SK-N-SH treated with all-trans-retinoic acid at 6 μM for 48 hours (cell line): ENCODE measurements at regions not wholly inside any gene's neighbourhood (a gene's known extent, or its start where the extent isn't known, plus 50 kb on each side); places are given as distances from the start of the nearest gene placed in this dataset.
"Not testable (repeated sequence)": the region's sequence is repeated elsewhere in the genome, so short reads cannot be mapped to it uniquely, and the experiment has no call there.

Experiments used
- ATAC-seq: fragments of 200-7000 bp; cut with Tn5 transposase; 3 replicates; pipeline ENCODE4 v1.9.1; 2020; ENCODE audit warnings: mild to moderate bottlenecking, moderate library complexity
- ARNTL ChIP-seq: fragments of 450-650 bp; formaldehyde crosslinking; IDR thresholded peaks from 2 replicates; pipeline ENCODE4 v1.5.0; 2020; ENCODE audit warnings: low read depth, mild to moderate bottlenecking, moderate library complexity, borderline replicate concordance
- BACH2 ChIP-seq: fragments of 250-450 bp; sonication (Bioruptor Pico); IDR thresholded peaks from 2 replicates; pipeline ENCODE4 v1.9.0; 2021; ENCODE audit warnings: mild to moderate bottlenecking, borderline replicate concordance
- GLIS3 ChIP-seq: fragments of 250-450 bp; sonication (Bioruptor Pico); IDR thresholded peaks from 2 replicates; pipeline ENCODE4 v1.5.0; 2020; ENCODE audit warnings: mild to moderate bottlenecking, moderate library complexity
- ISL1 ChIP-seq: fragments of 250-450 bp; sonication (Bioruptor Pico); IDR thresholded peaks from 2 replicates; pipeline ENCODE4 v2.1.2; 2022; ENCODE audit warnings: mild to moderate bottlenecking, moderate library complexity
- PPARA ChIP-seq: fragments of 250-450 bp; sonication (Bioruptor Pico); IDR thresholded peaks from 2 replicates; pipeline ENCODE4 v1.5.0; 2020; ENCODE audit warnings: mild to moderate bottlenecking, borderline replicate concordance
- SNAI2 ChIP-seq: fragments of 250-450 bp; sonication (Bioruptor Pico); IDR thresholded peaks from 2 replicates; pipeline ENCODE4 v1.5.0; 2020; ENCODE audit warnings: mild to moderate bottlenecking, moderate library complexity
- TCF4 ChIP-seq: fragments of 250-450 bp; sonication (Bioruptor Pico); IDR thresholded peaks from 2 replicates; pipeline ENCODE4 v1.8.0; 2021; ENCODE audit warnings: mild to moderate bottlenecking, moderate library complexity, borderline replicate concordance
- TOX ChIP-seq: fragments of 250-450 bp; sonication (Bioruptor Pico); IDR thresholded peaks from 2 replicates; pipeline ENCODE4 v1.8.0; 2021; ENCODE audit warnings: mild to moderate bottlenecking, moderate library complexity, borderline replicate concordance
- ZFP3 ChIP-seq: fragments of 250-450 bp; sonication (Bioruptor Pico); IDR thresholded peaks from 2 replicates; pipeline ENCODE4 v1.5.0; 2020; ENCODE audit warnings: mild to moderate bottlenecking, moderate library complexity
- ZFP30 ChIP-seq: fragments of 450-650 bp; formaldehyde crosslinking; IDR thresholded peaks from 2 replicates; pipeline ENCODE4 v1.5.0; 2022; ENCODE audit warnings: mild to moderate bottlenecking, moderate library complexity
- ZNF565 ChIP-seq: fragments of 450-650 bp; formaldehyde crosslinking; conservative IDR thresholded peaks from 2 replicates; pipeline ENCODE4 v1.5.0; 2020; ENCODE audit warnings: low read depth, mild to moderate bottlenecking, moderate library complexity
- ZNF8 ChIP-seq: fragments of 450-650 bp; formaldehyde crosslinking; IDR thresholded peaks from 2 replicates; pipeline ENCODE4 v1.5.0; 2020; ENCODE audit warnings: mild to moderate bottlenecking, moderate library complexity
- TF ChIP-seq, protein P1 (sequence below): fragments of 250-450 bp; sonication (Bioruptor Pico); IDR thresholded peaks from 2 replicates; pipeline ENCODE4 v1.5.1; 2020; ENCODE audit warnings: low read depth, mild to moderate bottlenecking, moderate library complexity
- TF ChIP-seq, protein P2 (sequence below): fragments of 250-450 bp; sonication (Bioruptor Pico); IDR thresholded peaks from 2 replicates; pipeline ENCODE4 v1.5.1; 2021; ENCODE audit warnings: mild to moderate bottlenecking, moderate library complexity
- TF ChIP-seq, protein P3 (sequence below): fragments of 250-450 bp; sonication (Bioruptor Pico); IDR thresholded peaks from 2 replicates; pipeline ENCODE4 v1.8.0; 2021; ENCODE audit warnings: low read depth, mild to moderate bottlenecking, moderate library complexity, borderline replicate concordance
- TF ChIP-seq, protein P4 (sequence below): fragments of 250-450 bp; sonication (Bioruptor Pico); IDR thresholded peaks from 2 replicates; pipeline ENCODE4 v1.5.0; 2020; ENCODE audit warnings: mild to moderate bottlenecking, moderate library complexity
- TF ChIP-seq, protein P5 (sequence below): fragments of 250-450 bp; sonication (Bioruptor Pico); IDR thresholded peaks from 2 replicates; pipeline ENCODE4 v1.8.0; 2020; ENCODE audit warnings: mild to moderate bottlenecking, moderate library complexity, borderline replicate concordance

DNA sequence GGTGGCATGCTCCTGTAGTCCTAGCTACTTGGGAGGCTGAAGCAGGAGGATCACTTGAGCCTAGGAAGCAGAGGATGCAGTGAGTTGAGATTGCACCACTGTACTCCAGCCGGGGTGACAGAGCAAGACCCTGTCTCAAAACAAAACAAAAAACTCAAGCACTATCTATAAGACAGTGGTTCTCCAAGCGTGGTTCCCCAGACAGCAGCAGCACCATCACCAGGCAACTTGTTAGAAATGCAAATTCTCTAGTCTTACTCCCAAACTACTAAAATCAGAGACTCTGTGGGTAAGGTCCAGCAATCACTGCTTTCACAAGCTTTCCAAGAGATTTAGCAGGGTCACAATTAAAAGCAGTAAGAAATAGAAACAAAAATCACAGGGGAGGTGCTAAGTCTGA lies 177.0 kb upstream of the KCTD7 start:
- ATAC-seq, result not testable (repeated sequence)

DNA sequence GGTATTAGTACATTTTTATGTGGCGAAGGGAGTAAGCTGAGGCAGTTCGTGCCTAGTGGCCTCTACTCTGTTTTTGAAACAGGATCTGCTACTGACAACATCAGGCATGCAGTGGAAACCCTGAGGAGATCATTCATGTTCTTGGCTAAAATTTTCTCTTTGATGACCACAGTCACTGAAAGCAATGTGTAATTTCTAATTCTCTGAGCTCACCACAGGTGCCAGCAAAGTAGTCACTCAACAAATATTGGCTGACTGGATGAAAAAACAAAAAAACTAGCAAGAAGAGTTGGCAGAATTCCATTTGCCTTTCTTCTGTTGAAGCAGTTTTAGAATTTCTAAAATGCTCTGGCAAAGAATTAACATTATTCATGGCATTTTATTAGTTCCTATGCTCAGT lies 176.5 kb upstream of the KCTD7 start:
- ATAC-seq, result no peak
- TF ChIP-seq ZNF8 (CRISPR knock-in tag), result no peak
- no peak for TF ChIP-seq ISL1 (CRISPR knock-in tag)

DNA sequence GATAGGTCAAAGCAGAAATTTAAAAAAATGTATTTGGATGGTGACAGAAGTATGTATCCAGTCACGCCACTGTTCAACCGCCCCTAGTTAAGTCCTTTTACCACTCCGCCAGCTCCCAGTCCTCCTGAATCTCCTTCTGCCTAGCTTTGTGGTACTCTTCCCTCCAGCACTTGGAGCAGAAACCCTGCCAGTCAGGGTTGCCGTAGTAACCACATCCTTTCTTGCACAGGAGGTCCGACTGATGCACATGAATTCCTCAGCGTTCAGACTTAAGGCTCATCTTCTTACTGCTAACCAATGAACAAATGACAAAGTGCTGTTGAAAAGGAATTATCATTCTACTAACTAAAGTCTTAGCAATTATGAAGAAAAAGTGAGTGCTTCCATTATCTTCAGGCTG lies 175.3 kb upstream of the KCTD7 start:
- ATAC-seq, result no peak
- TF ChIP-seq BACH2 (CRISPR knock-in tag) (no peak), TCF4 (CRISPR knock-in tag) (no peak), ZFP3 (CRISPR knock-in tag) (no peak)
- TF ChIP-seq, protein P1, sequence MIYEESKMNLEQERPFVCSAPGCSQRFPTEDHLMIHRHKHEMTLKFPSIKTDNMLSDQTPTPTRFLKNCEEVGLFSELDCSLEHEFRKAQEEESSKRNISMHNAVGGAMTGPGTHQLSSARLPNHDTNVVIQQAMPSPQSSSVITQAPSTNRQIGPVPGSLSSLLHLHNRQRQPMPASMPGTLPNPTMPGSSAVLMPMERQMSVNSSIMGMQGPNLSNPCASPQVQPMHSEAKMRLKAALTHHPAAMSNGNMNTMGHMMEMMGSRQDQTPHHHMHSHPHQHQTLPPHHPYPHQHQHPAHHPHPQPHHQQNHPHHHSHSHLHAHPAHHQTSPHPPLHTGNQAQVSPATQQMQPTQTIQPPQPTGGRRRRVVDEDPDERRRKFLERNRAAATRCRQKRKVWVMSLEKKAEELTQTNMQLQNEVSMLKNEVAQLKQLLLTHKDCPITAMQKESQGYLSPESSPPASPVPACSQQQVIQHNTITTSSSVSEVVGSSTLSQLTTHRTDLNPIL (CRISPR knock-in tag), result no peak
- TF ChIP-seq, protein P2, sequence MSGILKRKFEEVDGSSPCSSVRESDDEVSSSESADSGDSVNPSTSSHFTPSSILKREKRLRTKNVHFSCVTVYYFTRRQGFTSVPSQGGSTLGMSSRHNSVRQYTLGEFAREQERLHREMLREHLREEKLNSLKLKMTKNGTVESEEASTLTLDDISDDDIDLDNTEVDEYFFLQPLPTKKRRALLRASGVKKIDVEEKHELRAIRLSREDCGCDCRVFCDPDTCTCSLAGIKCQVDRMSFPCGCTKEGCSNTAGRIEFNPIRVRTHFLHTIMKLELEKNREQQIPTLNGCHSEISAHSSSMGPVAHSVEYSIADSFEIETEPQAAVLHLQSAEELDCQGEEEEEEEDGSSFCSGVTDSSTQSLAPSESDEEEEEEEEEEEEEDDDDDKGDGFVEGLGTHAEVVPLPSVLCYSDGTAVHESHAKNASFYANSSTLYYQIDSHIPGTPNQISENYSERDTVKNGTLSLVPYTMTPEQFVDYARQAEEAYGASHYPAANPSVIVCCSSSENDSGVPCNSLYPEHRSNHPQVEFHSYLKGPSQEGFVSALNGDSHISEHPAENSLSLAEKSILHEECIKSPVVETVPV (CRISPR knock-in tag), result no peak
- TF ChIP-seq, protein P3, sequence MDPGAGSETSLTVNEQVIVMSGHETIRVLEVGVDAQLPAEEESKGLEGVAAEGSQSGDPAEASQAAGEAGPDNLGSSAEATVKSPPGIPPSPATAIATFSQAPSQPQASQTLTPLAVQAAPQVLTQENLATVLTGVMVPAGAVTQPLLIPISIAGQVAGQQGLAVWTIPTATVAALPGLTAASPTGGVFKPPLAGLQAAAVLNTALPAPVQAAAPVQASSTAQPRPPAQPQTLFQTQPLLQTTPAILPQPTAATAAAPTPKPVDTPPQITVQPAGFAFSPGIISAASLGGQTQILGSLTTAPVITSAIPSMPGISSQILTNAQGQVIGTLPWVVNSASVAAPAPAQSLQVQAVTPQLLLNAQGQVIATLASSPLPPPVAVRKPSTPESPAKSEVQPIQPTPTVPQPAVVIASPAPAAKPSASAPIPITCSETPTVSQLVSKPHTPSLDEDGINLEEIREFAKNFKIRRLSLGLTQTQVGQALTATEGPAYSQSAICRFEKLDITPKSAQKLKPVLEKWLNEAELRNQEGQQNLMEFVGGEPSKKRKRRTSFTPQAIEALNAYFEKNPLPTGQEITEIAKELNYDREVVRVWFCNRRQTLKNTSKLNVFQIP (CRISPR knock-in tag), result no peak

DNA sequence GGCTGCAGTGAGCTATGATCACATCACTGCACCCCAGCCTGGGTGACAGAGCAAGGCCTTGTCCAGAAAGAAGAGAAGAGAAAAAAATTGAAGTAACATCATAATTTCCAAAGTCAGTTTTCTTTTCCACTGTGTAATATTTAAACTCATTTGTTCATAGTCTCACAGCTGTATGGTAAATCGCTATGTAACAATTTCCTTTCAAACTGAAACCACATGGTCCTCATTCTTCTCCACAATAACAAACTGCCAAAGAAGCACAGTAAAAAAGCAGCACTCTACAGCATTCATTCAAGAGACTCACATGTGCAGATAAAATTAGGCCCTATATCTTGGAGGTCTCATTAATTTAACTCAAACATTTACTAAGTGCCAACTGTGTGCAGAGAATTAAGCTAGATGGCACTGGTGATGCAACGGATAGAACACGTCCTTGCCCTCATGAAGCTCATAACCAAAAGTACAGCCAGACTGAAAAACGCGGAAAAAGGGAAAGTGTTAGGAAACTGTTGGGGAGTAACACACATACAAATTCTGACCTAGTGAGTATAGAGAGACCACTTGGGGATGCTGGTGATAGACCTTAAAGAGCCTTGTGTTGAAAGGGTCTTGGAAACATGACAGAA lies 174.0 kb upstream of the KCTD7 start:
- no peak for ATAC-seq
- TF ChIP-seq ZFP3 (CRISPR knock-in tag) (no peak), SNAI2 (CRISPR knock-in tag) (no peak), ARNTL (CRISPR knock-in tag) (no peak), GLIS3 (no peak), BACH2 (CRISPR knock-in tag) (no peak), ISL1 (CRISPR knock-in tag) (no peak), PPARA (CRISPR knock-in tag) (no peak), ZFP30 (CRISPR knock-in tag) (no peak), ZNF565 (CRISPR knock-in tag) (no peak), TOX (CRISPR knock-in tag) (no peak), TCF4 (CRISPR knock-in tag) (no peak)
- TF ChIP-seq, protein P2 (CRISPR knock-in tag), result no peak
- TF ChIP-seq, protein P4, sequence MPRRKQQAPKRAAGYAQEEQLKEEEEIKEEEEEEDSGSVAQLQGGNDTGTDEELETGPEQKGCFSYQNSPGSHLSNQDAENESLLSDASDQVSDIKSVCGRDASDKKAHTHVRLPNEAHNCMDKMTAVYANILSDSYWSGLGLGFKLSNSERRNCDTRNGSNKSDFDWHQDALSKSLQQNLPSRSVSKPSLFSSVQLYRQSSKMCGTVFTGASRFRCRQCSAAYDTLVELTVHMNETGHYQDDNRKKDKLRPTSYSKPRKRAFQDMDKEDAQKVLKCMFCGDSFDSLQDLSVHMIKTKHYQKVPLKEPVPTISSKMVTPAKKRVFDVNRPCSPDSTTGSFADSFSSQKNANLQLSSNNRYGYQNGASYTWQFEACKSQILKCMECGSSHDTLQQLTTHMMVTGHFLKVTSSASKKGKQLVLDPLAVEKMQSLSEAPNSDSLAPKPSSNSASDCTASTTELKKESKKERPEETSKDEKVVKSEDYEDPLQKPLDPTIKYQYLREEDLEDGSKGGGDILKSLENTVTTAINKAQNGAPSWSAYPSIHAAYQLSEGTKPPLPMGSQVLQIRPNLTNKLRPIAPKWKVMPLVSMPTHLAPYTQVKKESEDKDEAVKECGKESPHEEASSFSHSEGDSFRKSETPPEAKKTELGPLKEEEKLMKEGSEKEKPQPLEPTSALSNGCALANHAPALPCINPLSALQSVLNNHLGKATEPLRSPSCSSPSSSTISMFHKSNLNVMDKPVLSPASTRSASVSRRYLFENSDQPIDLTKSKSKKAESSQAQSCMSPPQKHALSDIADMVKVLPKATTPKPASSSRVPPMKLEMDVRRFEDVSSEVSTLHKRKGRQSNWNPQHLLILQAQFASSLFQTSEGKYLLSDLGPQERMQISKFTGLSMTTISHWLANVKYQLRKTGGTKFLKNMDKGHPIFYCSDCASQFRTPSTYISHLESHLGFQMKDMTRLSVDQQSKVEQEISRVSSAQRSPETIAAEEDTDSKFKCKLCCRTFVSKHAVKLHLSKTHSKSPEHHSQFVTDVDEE, result no peak
- TF ChIP-seq, protein P3 (CRISPR knock-in tag), result no peak
- TF ChIP-seq, protein P5, sequence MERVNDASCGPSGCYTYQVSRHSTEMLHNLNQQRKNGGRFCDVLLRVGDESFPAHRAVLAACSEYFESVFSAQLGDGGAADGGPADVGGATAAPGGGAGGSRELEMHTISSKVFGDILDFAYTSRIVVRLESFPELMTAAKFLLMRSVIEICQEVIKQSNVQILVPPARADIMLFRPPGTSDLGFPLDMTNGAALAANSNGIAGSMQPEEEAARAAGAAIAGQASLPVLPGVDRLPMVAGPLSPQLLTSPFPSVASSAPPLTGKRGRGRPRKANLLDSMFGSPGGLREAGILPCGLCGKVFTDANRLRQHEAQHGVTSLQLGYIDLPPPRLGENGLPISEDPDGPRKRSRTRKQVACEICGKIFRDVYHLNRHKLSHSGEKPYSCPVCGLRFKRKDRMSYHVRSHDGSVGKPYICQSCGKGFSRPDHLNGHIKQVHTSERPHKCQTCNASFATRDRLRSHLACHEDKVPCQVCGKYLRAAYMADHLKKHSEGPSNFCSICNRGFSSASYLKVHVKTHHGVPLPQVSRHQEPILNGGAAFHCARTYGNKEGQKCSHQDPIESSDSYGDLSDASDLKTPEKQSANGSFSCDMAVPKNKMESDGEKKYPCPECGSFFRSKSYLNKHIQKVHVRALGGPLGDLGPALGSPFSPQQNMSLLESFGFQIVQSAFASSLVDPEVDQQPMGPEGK (CRISPR knock-in tag), result no peak

DNA sequence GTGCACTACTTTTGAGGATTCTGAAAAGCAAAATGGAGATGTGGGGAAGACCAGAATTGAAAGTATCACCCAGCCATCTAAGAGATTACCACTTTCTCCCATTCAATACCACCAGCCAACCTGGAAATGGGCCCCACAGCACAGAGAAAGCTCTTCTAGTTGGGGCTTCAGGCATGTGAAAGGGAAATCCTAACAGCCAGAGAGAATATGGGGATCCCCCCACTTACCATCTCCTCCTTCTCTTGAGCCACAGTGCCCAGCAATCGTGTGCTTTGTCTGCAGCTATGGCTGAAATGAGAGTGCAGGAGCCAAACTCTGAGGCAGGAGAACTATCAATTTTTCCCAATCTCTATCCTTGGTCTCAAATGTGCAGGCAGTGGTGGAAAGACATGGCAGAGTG lies 173.2 kb upstream of the KCTD7 start:
- not testable (repeated sequence) for ATAC-seq

DNA sequence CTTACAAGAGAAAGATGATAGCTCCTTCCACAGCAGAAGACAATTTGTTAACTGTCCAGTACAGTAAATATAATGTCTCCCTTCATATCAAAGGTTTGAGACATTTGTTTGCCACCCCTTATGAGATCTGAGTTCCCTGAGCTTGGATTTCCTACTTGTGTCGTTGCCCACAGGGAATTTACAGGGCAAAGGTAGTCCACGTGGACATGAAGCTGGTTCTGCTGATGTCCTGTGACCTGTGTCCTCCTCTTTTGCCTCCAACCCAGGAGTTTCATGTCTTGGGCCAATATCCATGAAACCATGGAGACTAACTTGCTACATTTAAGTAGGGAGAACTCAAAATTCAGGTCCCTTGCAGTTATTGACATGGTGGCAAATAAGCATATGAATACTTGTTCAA lies 172.2 kb upstream of the KCTD7 start:
- ATAC-seq, result not testable (repeated sequence)

DNA sequence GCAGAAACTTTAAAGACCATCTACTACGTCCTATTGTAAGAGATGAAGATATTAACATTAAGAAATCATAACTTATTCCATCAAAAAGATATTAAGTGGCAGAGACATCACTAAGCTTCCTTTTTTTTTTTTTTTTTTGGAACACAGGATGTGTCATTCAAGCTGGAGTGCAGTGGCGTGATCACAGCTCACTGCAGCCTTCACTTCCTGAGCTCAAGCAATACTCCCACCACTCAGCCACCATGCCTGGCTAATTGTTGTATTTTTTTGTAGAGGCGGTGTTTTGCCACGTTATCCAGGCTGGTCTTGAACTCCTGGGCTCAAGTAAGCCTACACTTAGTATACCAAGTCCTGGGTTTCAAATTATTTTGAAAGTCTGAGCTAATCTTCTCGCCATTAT lies 169.7 kb upstream of the KCTD7 start:
- not testable (repeated sequence) for ATAC-seq
